ENCODE measurements at regions not wholly inside any gene's neighbourhood (a gene's known extent, or its start where the extent isn't known, plus 50 kb on each side); places are given as distances from the start of the nearest gene placed in this dataset.

- no peak overlapping the region for H3K4me2 ChIP-seq (ENCODE audit: control insufficient read depth, insufficient read depth)
- intact Hi-C loops (cut with micrococcal nuclease; ENCODE audit: unreplicated experiment), result no loop called here
- H3K9me3 ChIP-seq (replicated peaks; ENCODE audit: control insufficient read depth, insufficient read depth, low read length), result no peaks in the 10 kb centered on the region; the same call in 2 of the 3 replicates
- H3K27me3 ChIP-seq (replicated peaks in 1 of 2; ENCODE audit: control insufficient read depth in 2 of 2, insufficient read depth in 2 of 2, low read length in 1 of 2), result no peaks in the 10 kb centered on the region; a peak in 1 of 4 replicates
- no peak overlapping the region for H3K4me3 ChIP-seq
- SMC1A ChIA-PET (ENCODE audit: uncharacterized antibody, unreplicated experiment), result no interaction called here
- H3K27ac ChIP-seq (ENCODE audit: control insufficient read depth, insufficient read depth), result no peak overlapping the region
- H3K4me1 ChIP-seq (ENCODE audit: control insufficient read depth, insufficient read depth, low read length), result no peaks in the 10 kb centered on the region
- no peaks in the 10 kb centered on the region for H3K79me2 ChIP-seq (ENCODE audit: control insufficient read depth, insufficient read depth, low read length)
- no peak for DNase-seq (ENCODE audit: low read depth, low spot score)
- TF ChIP-seq ATF7 (IDR thresholded peaks at IDR 0.05; ENCODE audit: low read depth), result no peak
- no peak for TF ChIP-seq SREBF1 (IDR thresholded peaks at IDR 0.05; ENCODE audit: low read length)
- TF ChIP-seq RAD51 (IDR thresholded peaks at IDR 0.05), result no peak
- TF ChIP-seq CTCF (IDR thresholded peaks at IDR 0.05 in 2 of 3, conservative IDR thresholded peaks at IDR 0.05 in 1 of 3; ENCODE audit: control insufficient read depth in 2 of 3, extremely low read depth in 1 of 3, insufficient read depth in 1 of 3, low read depth in 3 of 3, low read length in 3 of 3), result no peak
- TF ChIP-seq MYB (IDR thresholded peaks at IDR 0.05; ENCODE audit: borderline replicate concordance, low read depth, low read length), result no peak
- TF ChIP-seq MLLT1 (IDR thresholded peaks at IDR 0.05), result no peak
- TF ChIP-seq RELA (IDR thresholded peaks at IDR 0.05; ENCODE audit: borderline replicate concordance, partially characterized antibody), result no peak
- no peak for TF ChIP-seq E2F4 (IDR thresholded peaks at IDR 0.05; ENCODE audit: low read depth, low read length)
- TF ChIP-seq EZH2 (IDR thresholded peaks at IDR 0.05; ENCODE audit: borderline replicate concordance, control insufficient read depth, low read depth, low read length), result no peak
- no peak for TF ChIP-seq RELB (IDR thresholded peaks at IDR 0.05; ENCODE audit: low read depth)
- no peak for TF ChIP-seq GATAD2B (conservative IDR thresholded peaks at IDR 0.05; ENCODE audit: low read depth)
- no peak for TF ChIP-seq MAX (IDR thresholded peaks at IDR 0.05; ENCODE audit: low read depth, low read length)
- no peak for TF ChIP-seq RCOR1 (conservative IDR thresholded peaks at IDR 0.05; ENCODE audit: low read depth, low read length)
- TF ChIP-seq CEBPB (IDR thresholded peaks at IDR 0.05; ENCODE audit: borderline replicate concordance in 1 of 2, low read depth in 2 of 2, low read length in 2 of 2), result no peak
- no peak for TF ChIP-seq FOS (IDR thresholded peaks at IDR 0.05; ENCODE audit: borderline replicate concordance, extremely low read depth, insufficient read length)
- TF ChIP-seq LARP7 (IDR thresholded peaks at IDR 0.05), result no peak
- no peak for TF ChIP-seq HDAC6 (IDR thresholded peaks at IDR 0.05; ENCODE audit: unreplicated experiment)
- no peak for TF ChIP-seq NBN (IDR thresholded peaks at IDR 0.05)
- POLR2A ChIA-PET, result no interaction called here
- no peak overlapping the region for H2AFZ ChIP-seq (ENCODE audit: control insufficient read depth, low read depth, low read length)
- no peaks in the 10 kb centered on the region for H4K20me1 ChIP-seq (ENCODE audit: control insufficient read depth, insufficient read depth)
- 20% methylated on average over 5 of the region's 5 CpGs for WGBS (ENCODE audit: insufficient coverage, insufficient replicate concordance, low lambda C conversion rate, missing lambda C conversion rate)
- CTCF ChIA-PET, result no interaction called here
- BruUV-seq (replicated peaks), result no TSS peak
- FAIRE-seq, result no peak
- RAD21 ChIA-PET (ENCODE audit: unreplicated experiment), result no interaction called here
- ATAC-seq, result no peak
- in situ Hi-C loops (cut with MboI), result loop anchor here (10.0 kb wide), 1 partner anchor 419 kb away; no protein-coding TSS in a partner anchor
- H3K9ac ChIP-seq (ENCODE audit: control insufficient read depth, insufficient read depth, low read length), result no peak overlapping the region
- H3K36me3 ChIP-seq (ENCODE audit: control insufficient read depth in 2 of 2, insufficient read depth in 2 of 2, low read length in 1 of 2), result no peaks in the 10 kb centered on the region
These were observed 80.3 kb upstream of the ETS2 start for GRCh38 chr21:38725196-38726157.
